TTC549 (cell line): ENCODE measurements at regions not wholly inside any gene's neighbourhood (a gene's known extent, or its start where the extent isn't known, plus 50 kb on each side); places are given as distances from the start of the nearest gene placed in this dataset.
"Not testable (repeated sequence)": the region's sequence is repeated elsewhere in the genome, so short reads cannot be mapped to it uniquely, and the experiment has no call there.

ENCODE experiments used
- FAIRE-seq: peaks from 2 replicates; lab custom pipeline; 2012; peaks lifted over from hg19 to GRCh38; lab: Jason Lieb, UNC

GRCh38 chr1:95614197-95614596 lies 380.2 kb downstream of the RWDD3 start:
- no peak for FAIRE-seq

GRCh38 chr1:95615421-95615820 lies 381.4 kb downstream of the RWDD3 start:
- no peak for FAIRE-seq

- FAIRE-seq, result no peak
These were observed 386.1 kb downstream of the RWDD3 start for GRCh38 chr1:95620076-95620475.

- no peak for FAIRE-seq
These were observed 388.6 kb downstream of the RWDD3 start for GRCh38 chr1:95622609-95623008.

- no peak for FAIRE-seq
These were observed 391.2 kb downstream of the RWDD3 start for GRCh38 chr1:95625224-95625623.

GRCh38 chr1:95627244-95627643 lies 393.2 kb downstream of the RWDD3 start:
- FAIRE-seq, result no peak

GRCh38 chr1:95631695-95632094 lies 397.7 kb downstream of the RWDD3 start:
- no peak for FAIRE-seq

- no peak for FAIRE-seq
These were observed 401.8 kb downstream of the RWDD3 start for GRCh38 chr1:95635811-95636210.

- FAIRE-seq, result no peak
These were observed 402.9 kb downstream of the RWDD3 start for GRCh38 chr1:95636897-95637296.

- FAIRE-seq, result no peak
These were observed 406.7 kb downstream of the RWDD3 start for GRCh38 chr1:95640746-95641145.

- no peak for FAIRE-seq
These were observed 407.4 kb downstream of the RWDD3 start for GRCh38 chr1:95641386-95641785.

- no peak for FAIRE-seq
These were observed 408.0 kb downstream of the RWDD3 start for GRCh38 chr1:95642035-95642434.

GRCh38 chr1:95643071-95643470 lies 409.1 kb downstream of the RWDD3 start:
- FAIRE-seq, result no peak

- not testable (repeated sequence) for FAIRE-seq
These were observed 411.1 kb downstream of the RWDD3 start for GRCh38 chr1:95645126-95645525.

- no peak for FAIRE-seq
These were observed 416.6 kb downstream of the RWDD3 start for GRCh38 chr1:95650631-95651030.

GRCh38 chr1:95652423-95652965 lies 418.5 kb downstream of the RWDD3 start:
- FAIRE-seq, result no peak

GRCh38 chr1:95653618-95654017 lies 419.6 kb downstream of the RWDD3 start:
- FAIRE-seq, result no peak

- FAIRE-seq, result no peak
These were observed 421.5 kb downstream of the RWDD3 start for GRCh38 chr1:95655321-95656020.

- FAIRE-seq, result no peak
These were observed 423.2 kb downstream of the RWDD3 start for GRCh38 chr1:95657248-95657647.

- FAIRE-seq, result no peak
These were observed 425.2 kb downstream of the RWDD3 start for GRCh38 chr1:95659166-95659565.

GRCh38 chr1:95659588-95659987 lies 425.6 kb downstream of the RWDD3 start:
- no peak for FAIRE-seq

GRCh38 chr1:95660736-95661135 lies 426.7 kb downstream of the RWDD3 start:
- FAIRE-seq, result no peak

- not testable (repeated sequence) for FAIRE-seq
These were observed 429.5 kb downstream of the RWDD3 start for GRCh38 chr1:95663530-95663929.

- no peak for FAIRE-seq
These were observed 434.2 kb downstream of the RWDD3 start for GRCh38 chr1:95668165-95668564.
